IPS DF 4.7 (cell line): ENCODE measurements at regions not wholly inside any gene's neighbourhood (a gene's known extent, or its start where the extent isn't known, plus 50 kb on each side); places are given as distances from the start of the nearest gene placed in this dataset.

ENCODE experiments used
- DNase-seq: peaks from one replicate; pipeline ENCODE4 v3.0.0-alpha.2; 2013; ENCODE audit warnings: low spot score; ENCODE audit errors: extremely low read depth

DNA sequence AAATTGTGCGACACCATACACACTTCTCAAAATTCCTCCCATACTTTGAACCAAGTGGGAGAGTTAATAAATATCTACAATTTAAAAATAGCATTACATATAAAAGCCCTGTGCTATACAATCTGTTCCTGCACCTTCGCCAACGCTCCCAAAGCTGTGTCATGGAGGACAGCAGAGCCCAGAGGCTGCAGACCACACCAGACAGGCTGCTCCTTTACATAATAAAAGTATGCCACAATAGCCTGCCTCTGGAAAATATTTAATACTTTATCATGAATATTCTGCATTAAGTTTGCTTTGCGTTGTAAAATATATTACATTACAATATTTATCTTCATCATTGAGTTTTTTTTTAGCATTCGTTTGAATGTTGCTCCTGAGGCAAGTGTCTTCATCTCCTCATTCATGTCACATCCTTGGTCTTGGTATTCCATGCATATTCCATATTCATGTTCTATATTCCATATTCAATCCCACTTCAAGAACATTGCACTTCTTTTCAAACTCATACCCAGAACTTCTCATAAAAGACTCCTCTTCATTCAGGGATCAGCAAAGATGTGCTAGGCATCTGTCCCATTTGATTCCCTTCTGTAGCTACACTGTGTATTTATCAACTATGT is 663.9 kb downstream of the POM121L12 start:
- DNase-seq, result no peak

- DNase-seq, result no peak
Observed at GRCh38 chr7:53719122-53719521, 683.7 kb downstream of the POM121L12 start.

GRCh38 chr7:53740971-53741370 is 705.5 kb downstream of the POM121L12 start:
- no peak for DNase-seq

GRCh38 chr7:53743697-53744402 is 708.4 kb downstream of the POM121L12 start:
- DNase-seq, result no peak

DNA sequence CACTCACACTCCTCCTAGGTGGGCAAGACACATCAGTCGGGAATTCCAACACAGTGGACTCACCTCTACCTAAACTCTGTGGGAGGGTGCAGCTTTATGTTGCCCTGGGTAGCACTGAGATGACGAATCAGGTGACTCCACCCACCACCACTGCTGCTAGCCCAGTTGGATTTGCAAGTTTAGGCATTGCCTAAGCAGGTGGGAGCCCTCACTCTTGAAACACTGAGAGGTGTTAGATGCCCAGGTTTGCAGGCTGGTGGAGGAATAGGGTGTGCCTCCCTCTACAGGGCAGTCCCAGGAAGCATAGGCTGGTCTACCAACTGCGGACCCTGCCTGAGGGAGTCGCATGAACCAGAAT is 708.9 kb downstream of the POM121L12 start:
- no peak for DNase-seq

DNA sequence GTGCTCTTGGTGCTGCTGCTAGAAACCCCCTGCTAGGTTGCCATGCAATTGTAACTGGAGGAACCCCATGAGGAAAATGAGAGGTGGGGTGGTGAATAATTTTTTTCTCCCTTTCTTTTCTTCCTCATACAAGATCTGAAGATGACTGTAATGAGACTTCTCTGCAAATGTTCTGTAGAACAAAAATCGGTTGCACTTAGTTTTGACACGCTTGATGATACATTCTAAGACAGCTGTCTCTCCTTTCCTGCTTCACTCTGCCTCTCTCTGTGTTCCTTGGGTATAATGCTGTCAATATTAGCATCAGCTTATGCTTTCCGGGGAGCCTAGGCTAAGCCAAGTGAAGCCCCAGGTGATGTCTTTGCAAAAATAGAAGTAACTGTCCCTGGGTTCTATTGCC is 721.5 kb downstream of the POM121L12 start:
- no peak for DNase-seq

GRCh38 chr7:53768186-53768585 is 732.8 kb downstream of the POM121L12 start:
- DNase-seq, result no peak

DNA sequence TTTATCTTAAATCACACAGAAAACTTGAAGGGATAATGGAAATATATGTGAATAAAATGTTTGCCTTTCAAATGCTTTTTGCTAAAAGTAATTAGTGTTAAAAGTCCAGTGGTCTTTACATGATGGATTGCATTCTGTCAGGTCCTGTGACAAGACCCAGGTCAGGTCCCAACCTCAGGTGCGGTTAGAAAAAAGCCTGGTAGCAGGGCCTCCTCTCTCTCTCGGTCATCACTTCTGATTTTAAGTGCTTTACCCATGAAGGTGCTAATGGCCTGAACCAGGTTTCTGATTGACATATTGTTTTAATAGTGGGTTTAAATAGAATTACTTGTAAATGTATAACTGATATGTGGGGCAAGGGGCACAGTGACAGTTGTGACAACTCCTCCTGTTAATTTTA is 736.3 kb downstream of the POM121L12 start:
- DNase-seq, result no peak

DNA sequence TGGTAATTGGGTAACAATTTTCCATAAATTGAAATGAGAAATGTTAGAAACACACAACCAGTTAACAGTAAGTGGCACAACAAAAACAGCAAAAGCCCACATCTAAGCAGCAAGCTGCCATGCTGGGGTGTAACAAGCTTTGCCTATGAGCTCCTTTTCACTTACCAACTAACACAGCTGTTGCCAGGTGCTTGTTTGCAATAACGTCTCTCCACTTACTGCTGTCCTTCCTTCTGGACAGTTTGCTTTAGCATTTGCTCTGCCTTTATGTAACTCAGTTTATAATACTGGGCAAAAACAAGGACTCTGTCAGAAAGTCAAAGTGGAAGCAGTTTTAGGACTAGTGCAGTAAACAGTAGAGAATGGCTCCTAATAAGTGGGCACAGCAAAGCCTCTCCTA is 740.9 kb downstream of the POM121L12 start:
- no peak for DNase-seq

GRCh38 chr7:53789741-53790140 is 752.4 kb upstream of the VSTM2A start:
- DNase-seq, result no peak

GRCh38 chr7:53794816-53795215 is 747.4 kb upstream of the VSTM2A start:
- DNase-seq, result no peak

DNA sequence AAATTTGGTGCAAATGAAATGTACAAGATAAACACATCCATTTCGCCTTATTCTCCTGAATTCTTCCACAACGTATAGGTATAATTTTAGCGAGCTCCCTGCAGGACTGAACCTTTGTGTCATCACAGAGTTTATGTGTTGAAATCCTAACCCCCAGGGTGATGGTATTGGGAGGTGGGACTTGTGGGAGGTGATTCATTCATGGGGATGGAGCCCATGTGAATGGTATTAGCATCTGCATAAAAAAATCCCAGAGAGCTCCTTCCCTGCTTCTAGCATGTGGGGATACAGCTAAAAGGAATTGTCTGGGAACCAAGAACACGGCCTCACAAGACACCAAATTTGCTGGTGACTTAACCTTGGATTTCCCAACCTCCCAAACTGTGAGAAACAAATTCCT is 741.4 kb upstream of the VSTM2A start:
- no peak for DNase-seq

DNA sequence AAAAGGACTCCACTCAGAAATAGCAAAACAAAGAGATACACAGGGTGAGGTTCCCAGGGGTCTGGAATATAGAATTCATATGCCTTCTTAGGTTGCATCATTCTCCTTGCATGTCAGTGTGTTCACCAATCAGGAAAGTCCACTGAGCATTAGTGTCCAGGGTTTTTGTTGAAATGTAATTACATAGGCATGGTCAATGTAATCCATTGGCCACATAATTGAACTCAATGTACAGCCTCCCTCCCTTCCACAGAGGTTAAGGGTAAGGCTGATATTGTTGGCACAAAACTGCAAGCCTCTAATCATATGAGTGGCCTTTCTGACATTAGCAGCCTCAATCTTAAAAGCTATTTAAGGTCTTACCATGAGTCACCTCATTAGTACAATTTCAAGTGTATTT is 736.1 kb upstream of the VSTM2A start:
- no peak for DNase-seq

DNA sequence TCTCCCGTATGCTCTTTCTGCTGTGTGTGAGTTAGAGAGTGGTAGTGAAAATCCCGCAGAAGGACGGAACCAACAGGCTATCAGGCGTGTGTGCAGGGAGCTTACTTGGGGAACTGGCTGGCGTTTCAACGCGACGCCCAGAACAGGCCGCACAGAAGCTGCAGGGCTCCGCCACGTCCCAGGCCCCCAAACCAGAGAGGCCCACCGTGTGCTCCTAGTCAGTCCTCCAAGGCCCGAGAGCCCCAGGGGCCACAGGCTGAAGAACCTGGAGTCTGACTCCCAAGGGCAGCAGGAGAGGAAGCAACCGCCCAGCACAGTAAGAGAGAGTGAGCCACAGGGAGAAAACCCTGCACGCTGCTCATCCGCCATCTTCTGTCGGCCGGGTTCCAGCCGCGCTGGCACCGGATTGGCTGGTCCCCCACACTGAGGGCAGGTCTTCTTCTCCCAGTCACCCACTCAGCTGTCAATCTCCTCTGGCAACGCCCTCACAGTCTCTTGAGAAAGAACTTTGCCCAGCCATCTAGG is 730.6 kb upstream of the VSTM2A start:
- no peak for DNase-seq

DNA sequence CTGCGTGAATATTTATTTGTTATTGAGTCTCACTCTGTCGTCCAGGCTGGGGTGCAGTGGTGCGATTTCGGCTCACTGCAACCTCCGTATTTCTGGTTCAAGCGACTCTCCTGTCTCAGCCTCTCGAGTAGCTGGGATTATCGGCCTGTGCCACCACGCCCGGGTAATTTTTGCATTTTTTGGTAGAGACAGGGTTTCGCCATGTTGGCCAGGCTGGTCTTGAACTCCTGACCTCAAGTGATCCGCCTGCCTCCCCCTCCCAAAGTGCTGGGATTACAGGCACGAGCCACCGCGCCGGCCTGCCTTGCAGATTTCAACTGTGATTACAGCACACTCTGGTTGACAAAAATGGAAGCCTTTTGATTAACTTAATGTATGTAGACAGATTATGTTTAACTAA is 730.0 kb upstream of the VSTM2A start:
- no peak for DNase-seq

GRCh38 chr7:53835301-53835700 is 706.9 kb upstream of the VSTM2A start:
- DNase-seq, result no peak

DNA sequence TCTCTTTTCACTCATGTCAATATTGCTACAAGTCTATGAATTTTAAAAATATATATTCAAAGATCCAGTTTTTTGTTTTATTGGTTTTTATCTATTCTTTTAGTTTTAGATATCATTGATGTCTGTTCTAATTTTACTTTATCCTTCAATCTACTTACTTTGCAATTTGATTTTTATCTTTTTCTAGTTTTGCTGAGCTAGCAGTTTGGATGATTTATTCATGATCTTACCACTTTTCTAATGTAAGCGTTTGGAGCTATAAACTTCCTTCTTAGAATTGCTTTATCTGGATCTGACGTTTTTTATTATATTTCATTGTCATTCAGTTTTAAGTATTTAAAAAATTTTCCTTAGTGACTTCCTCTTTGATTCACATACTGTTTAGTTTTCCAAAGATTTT is 664.5 kb upstream of the VSTM2A start:
- no peak for DNase-seq

- no peak for DNase-seq
Observed at GRCh38 chr7:53900856-53901528, 641.2 kb upstream of the VSTM2A start.

DNA sequence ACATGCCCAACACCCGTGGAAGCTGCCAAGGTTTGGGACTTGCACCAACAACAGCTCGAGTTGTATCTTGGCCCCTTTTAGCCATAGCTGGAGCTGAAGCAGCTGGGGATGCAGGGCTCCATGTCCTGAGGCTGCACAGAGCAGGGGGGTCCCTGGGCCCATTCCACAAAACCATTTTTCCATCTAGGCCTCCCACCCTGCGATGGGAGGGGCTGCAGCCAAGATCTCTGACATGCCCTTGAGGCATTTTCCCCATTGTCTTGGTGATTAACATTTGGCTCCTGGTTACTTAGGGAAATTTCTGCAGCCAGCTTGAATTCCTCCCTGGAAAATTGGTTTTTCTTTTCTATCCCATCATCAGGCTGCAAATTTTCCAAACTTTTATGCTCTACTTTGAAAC is 637.8 kb upstream of the VSTM2A start:
- DNase-seq, result no peak

- no peak for DNase-seq
Observed at GRCh38 chr7:53917637-53918036, 624.5 kb upstream of the VSTM2A start.

GRCh38 chr7:53920011-53920410 is 622.2 kb upstream of the VSTM2A start:
- DNase-seq, result no peak

DNA sequence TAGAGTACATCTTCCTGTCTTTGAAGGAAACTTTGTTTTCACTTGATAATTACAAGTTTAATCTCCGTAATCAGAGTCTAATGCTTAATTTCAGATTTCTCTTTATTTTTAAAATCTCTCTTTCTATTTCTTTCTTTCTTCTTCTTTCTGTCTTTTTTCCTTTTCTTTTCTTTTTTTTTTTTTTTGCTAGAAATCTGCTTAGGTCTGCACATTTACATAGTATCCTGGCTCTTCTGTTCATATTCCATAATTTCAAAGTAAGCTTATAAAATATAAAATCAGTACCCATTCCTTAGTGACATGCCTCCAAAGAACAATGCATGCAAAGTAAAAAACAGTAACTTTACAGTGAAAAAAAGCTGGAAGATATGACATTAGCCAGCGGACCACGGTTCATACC is 601.7 kb upstream of the VSTM2A start:
- no peak for DNase-seq

DNA sequence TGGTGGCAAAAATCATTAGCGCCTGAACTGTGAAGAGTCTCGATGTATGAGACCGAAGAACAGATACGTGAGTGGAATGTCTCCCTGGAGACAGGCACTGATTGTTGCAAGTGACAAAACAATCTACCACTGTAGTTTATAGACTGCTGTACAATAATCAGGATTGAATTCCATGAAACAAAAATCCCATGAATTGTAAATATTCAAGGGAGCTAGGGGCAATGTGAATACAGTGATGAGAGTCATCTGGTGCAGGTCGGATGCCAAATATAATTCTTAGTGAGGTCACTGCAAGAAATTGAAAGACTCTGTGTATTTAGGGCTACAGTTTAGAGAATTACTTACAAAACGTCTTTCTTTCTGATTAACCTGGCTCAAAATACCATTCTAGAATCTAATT is 594.4 kb upstream of the VSTM2A start:
- no peak for DNase-seq
